Hepatocyte (in vitro differentiated cells): ENCODE measurements at regions not wholly inside any gene's neighbourhood (a gene's known extent, or its start where the extent isn't known, plus 50 kb on each side); places are given as distances from the start of the nearest gene placed in this dataset.

ENCODE experiments used
- DNase-seq: peaks from one replicate; pipeline ENCODE4 v3.0.0-alpha.2; 2016; ENCODE audit warnings: low spot score
- H2AFZ ChIP-seq: fragments of 200-600 bp; sonication (generic); 2 replicates; pipeline ENCODE4 v1.6.0; 2016; ENCODE audit warnings: antibody characterized with exemption, mild to moderate bottlenecking
- H3K27ac ChIP-seq: fragments of 200-600 bp; sonication (generic); 2 replicates; pipeline ENCODE4 v1.5.1; 2016; ENCODE audit warnings: mild to moderate bottlenecking
- H3K27me3 ChIP-seq: fragments of 200-600 bp; sonication (generic); 2 replicates; pipeline ENCODE4 v1.6.1; 2016
- H3K36me3 ChIP-seq: fragments of 200-600 bp; sonication (generic); replicated peaks from 2 replicates; pipeline ENCODE4 v1.5.1; 2016; ENCODE audit warnings: low read depth; ENCODE audit not compliant: insufficient read depth
- H3K4me1 ChIP-seq: fragments of 200-600 bp; sonication (generic); 2 replicates; pipeline ENCODE4 v1.5.1; 2016; ENCODE audit warnings: mild to moderate bottlenecking, moderate library complexity; ENCODE audit not compliant: insufficient read depth
- H3K4me2 ChIP-seq: fragments of 200-600 bp; sonication (generic); 2 replicates; pipeline ENCODE4 v1.6.0; 2016
- H3K4me3 ChIP-seq: fragments of 200-600 bp; sonication (generic); 2 replicates; pipeline ENCODE4 v1.5.1; 2016; ENCODE audit warnings: mild to moderate bottlenecking
- H3K79me2 ChIP-seq: fragments of 200-600 bp; sonication (generic); 2 replicates; pipeline ENCODE4 v1.6.0; 2017; ENCODE audit warnings: mild to moderate bottlenecking
- H3K9me2 ChIP-seq: fragments of 200-600 bp; sonication (generic); replicated peaks from 2 replicates; pipeline ENCODE4 v1.6.0; 2017; ENCODE audit warnings: mild to moderate bottlenecking; ENCODE audit not compliant: insufficient read depth
- H3K9me3 ChIP-seq: fragments of 200-600 bp; sonication (generic); 2 replicates; pipeline ENCODE4 v1.5.1; 2016; ENCODE audit warnings: low read depth, mild to moderate bottlenecking
- H4K20me1 ChIP-seq: fragments of 200-600 bp; sonication (generic); 2 replicates; pipeline ENCODE4 v1.6.0; 2016; ENCODE audit warnings: mild to moderate bottlenecking; ENCODE audit not compliant: insufficient read depth, poor library complexity, severe bottlenecking
- CTCF ChIP-seq: fragments of 200-600 bp; sonication (generic); IDR thresholded peaks from 2 replicates; pipeline ENCODE4 v1.5.1; 2016; ENCODE audit warnings: antibody characterized with exemption, mild to moderate bottlenecking; ENCODE audit not compliant: poor library complexity
- EZH2 ChIP-seq: fragments of 200-600 bp; sonication (generic); IDR thresholded peaks from 2 replicates; pipeline ENCODE4 v1.6.1; 2016; ENCODE audit warnings: antibody characterized with exemption, mild to moderate bottlenecking, borderline replicate concordance
- EZH2phosphoT487 ChIP-seq: fragments of 200-600 bp; sonication (generic); IDR thresholded peaks from one replicate; pipeline ENCODE4 v1.6.1; 2018; ENCODE audit warnings: antibody characterized with exemption, mild to moderate bottlenecking, low read depth, moderate library complexity; ENCODE audit not compliant: unreplicated experiment, severe bottlenecking
- WGBS: methylation state at CpG from one replicate; pipeline ENCODE4 v1.1.6; 2016; ENCODE audit warnings: low lambda C conversion rate; ENCODE audit errors: missing lambda C conversion rate; 5-methylcytosine and 5-hydroxymethylcytosine counted together

- H3K27ac ChIP-seq = no peak overlapping the region
- H3K9me3 ChIP-seq = no peaks in the 10 kb centered on the region
- H3K27me3 ChIP-seq = no peaks in the 10 kb centered on the region
- no peaks in the 10 kb centered on the region for H3K36me3 ChIP-seq
- no peak overlapping the region for H2AFZ ChIP-seq
- no peaks in the 10 kb centered on the region for H3K9me2 ChIP-seq
- no peak for DNase-seq
- peaks cover 5% of the 10 kb centered on the region for H3K4me1 ChIP-seq
- WGBS = 65% methylated on average over 1 of the region's 1 CpG
- no peak for TF ChIP-seq EZH2phosphoT487
- TF ChIP-seq CTCF = no peak
- TF ChIP-seq EZH2 = no peak
- no peak overlapping the region for H3K4me3 ChIP-seq
- no peaks in the 10 kb centered on the region for H4K20me1 ChIP-seq
- H3K4me2 ChIP-seq = no peak overlapping the region
- no peaks in the 10 kb centered on the region for H3K79me2 ChIP-seq
These were observed 528.2 kb downstream of the RPS29 start for GRCh38 chr14:49057838-49058510.

- DNase-seq = peak; percentile 11
- H3K79me2 ChIP-seq = no peaks in the 10 kb centered on the region
- H3K27ac ChIP-seq = no peak overlapping the region
- H3K4me3 ChIP-seq = no peak overlapping the region
- TF ChIP-seq EZH2 (no peak), CTCF (no peak), EZH2phosphoT487 (no peak)
- no peaks in the 10 kb centered on the region for H4K20me1 ChIP-seq
- no peak overlapping the region for H2AFZ ChIP-seq
- WGBS = 89% methylated on average over 1 of the region's 1 CpG
- no peak overlapping the region for H3K4me2 ChIP-seq
- no peaks in the 10 kb centered on the region for H3K36me3 ChIP-seq
- H3K9me2 ChIP-seq = no peaks in the 10 kb centered on the region
- no peaks in the 10 kb centered on the region for H3K27me3 ChIP-seq
- H3K4me1 ChIP-seq = peaks cover 5% of the 10 kb centered on the region
- H3K9me3 ChIP-seq = no peaks in the 10 kb centered on the region
These were observed 530.2 kb downstream of the RPS29 start for GRCh38 chr14:49056021-49056420.

GRCh38 chr14:49052521-49052920, 533.7 kb downstream of the RPS29 start:
- Histone ChIP-seq H3K36me3 (no peaks in the 10 kb centered on the region), H3K4me3 (no peak overlapping the region), H3K9me3 (no peaks in the 10 kb centered on the region), H3K79me2 (no peaks in the 10 kb centered on the region), H3K27me3 (no peaks in the 10 kb centered on the region), H3K4me2 (no peak overlapping the region), H3K27ac (no peak overlapping the region), H3K4me1 (no peaks in the 10 kb centered on the region), H3K9me2 (no peaks in the 10 kb centered on the region), H4K20me1 (no peaks in the 10 kb centered on the region), H2AFZ (no peak overlapping the region)
- TF ChIP-seq EZH2phosphoT487 (no peak), CTCF (no peak), EZH2 (no peak)
- no peak for DNase-seq
- 67% methylated on average over 2 of the region's 2 CpGs for WGBS
